ENCODE measurements at regions not wholly inside any gene's neighbourhood (a gene's known extent, or its start where the extent isn't known, plus 50 kb on each side); places are given as distances from the start of the nearest gene placed in this dataset.

- intact Hi-C loops (cut with DNase I) = no loop called here
- no peaks in the 10 kb centered on the region for H3K9me3 ChIP-seq
- H3K27ac ChIP-seq = no peak overlapping the region
- no peak for TF ChIP-seq POLR2A (IDR thresholded peaks at IDR 0.05)
- no peak for TF ChIP-seq EP300 (IDR thresholded peaks at IDR 0.05)
- no peak for TF ChIP-seq CTCF (IDR thresholded peaks at IDR 0.05)
- no peaks in the 10 kb centered on the region for H3K4me1 ChIP-seq (ENCODE audit: insufficient read depth)
- H3K4me3 ChIP-seq = no peak overlapping the region
- 75 to 81% (median 78%) methylated on average over 5 of the region's 5 CpGs for WGBS, 3 donors
- no peaks in the 10 kb centered on the region for H3K27me3 ChIP-seq
- no peak for DNase-seq
- H3K36me3 ChIP-seq = no peaks in the 10 kb centered on the region
These were observed 772.5 kb downstream of the TRIML1 start for GRCh38 chr4:188911707-188912106.

GRCh38 chr4:188915175-188915574 lies 775.9 kb downstream of the TRIML1 start:
- Histone ChIP-seq H3K36me3 (no peaks in the 10 kb centered on the region), H3K9me3 (no peaks in the 10 kb centered on the region), H3K27me3 (no peaks in the 10 kb centered on the region), H3K4me3 (no peak overlapping the region), H3K4me1 (ENCODE audit: insufficient read depth) (no peaks in the 10 kb centered on the region), H3K27ac (no peak overlapping the region)
- WGBS, 3 donors = 76 to 90% (median 76%) methylated on average over 5 of the region's 5 CpGs
- DNase-seq = no peak
- intact Hi-C loops (cut with DNase I) = no loop called here
- TF ChIP-seq POLR2A (IDR thresholded peaks at IDR 0.05) = no peak
- TF ChIP-seq EP300 (IDR thresholded peaks at IDR 0.05) = no peak
- no peak for TF ChIP-seq CTCF (IDR thresholded peaks at IDR 0.05)

GRCh38 chr4:188918787-188919186 lies 779.5 kb downstream of the TRIML1 start:
- Histone ChIP-seq H3K27ac (no peak overlapping the region), H3K9me3 (no peaks in the 10 kb centered on the region), H3K36me3 (no peaks in the 10 kb centered on the region), H3K4me3 (no peak overlapping the region), H3K27me3 (no peaks in the 10 kb centered on the region), H3K4me1 (ENCODE audit: insufficient read depth) (no peaks in the 10 kb centered on the region)
- no peak for DNase-seq
- no peak for TF ChIP-seq EP300 (IDR thresholded peaks at IDR 0.05)
- WGBS, 3 donors = 54 to 69% (median 62%) methylated on average over 2 of the region's 2 CpGs
- intact Hi-C loops (cut with DNase I) = no loop called here

- H3K9me3 ChIP-seq = no peaks in the 10 kb centered on the region
- TF ChIP-seq CTCF (IDR thresholded peaks at IDR 0.05) (no peak), EP300 (IDR thresholded peaks at IDR 0.05) (no peak), POLR2A (IDR thresholded peaks at IDR 0.05) (no peak)
- DNase-seq = no peak
- intact Hi-C loops (cut with DNase I) = no loop called here
- no peaks in the 10 kb centered on the region for H3K4me1 ChIP-seq (ENCODE audit: insufficient read depth)
- H3K4me3 ChIP-seq = no peak overlapping the region
- H3K27me3 ChIP-seq = no peaks in the 10 kb centered on the region
- no peak overlapping the region for H3K27ac ChIP-seq
- no peaks in the 10 kb centered on the region for H3K36me3 ChIP-seq
- 90 to 93% (median 93%) methylated on average over 2 of the region's 2 CpGs for WGBS, 3 donors
These were observed 791.6 kb downstream of the TRIML1 start for GRCh38 chr4:188930822-188931221.

- TF ChIP-seq POLR2A (IDR thresholded peaks at IDR 0.05) (no peak), CTCF (IDR thresholded peaks at IDR 0.05) (no peak), EP300 (IDR thresholded peaks at IDR 0.05) (no peak)
- no peak overlapping the region for H3K27ac ChIP-seq
- no peaks in the 10 kb centered on the region for H3K27me3 ChIP-seq
- H3K4me3 ChIP-seq = no peak overlapping the region
- no peaks in the 10 kb centered on the region for H3K4me1 ChIP-seq (ENCODE audit: insufficient read depth)
- no peaks in the 10 kb centered on the region for H3K36me3 ChIP-seq
- no peak for DNase-seq
- 75 to 79% (median 76%) methylated on average over 5 of the region's 5 CpGs for WGBS, 3 donors
- no peaks in the 10 kb centered on the region for H3K9me3 ChIP-seq
- intact Hi-C loops (cut with DNase I) = no loop called here
These were observed 795.2 kb downstream of the TRIML1 start for GRCh38 chr4:188934320-188934962.
